C4-2B (cell line): ENCODE measurements at regions not wholly inside any gene's neighbourhood (a gene's known extent, or its start where the extent isn't known, plus 50 kb on each side); places are given as distances from the start of the nearest gene placed in this dataset.

Experiments
- CTCF ChIP-seq: fragments of 450-650 bp; conservative IDR thresholded peaks from 2 replicates; pipeline ENCODE4 v1.5.1; 2017; ENCODE audit warnings: mild to moderate bottlenecking
- ZFX ChIP-seq: fragments of 450-650 bp; IDR thresholded peaks from 2 replicates; pipeline ENCODE4 v1.6.1; 2017

DNA sequence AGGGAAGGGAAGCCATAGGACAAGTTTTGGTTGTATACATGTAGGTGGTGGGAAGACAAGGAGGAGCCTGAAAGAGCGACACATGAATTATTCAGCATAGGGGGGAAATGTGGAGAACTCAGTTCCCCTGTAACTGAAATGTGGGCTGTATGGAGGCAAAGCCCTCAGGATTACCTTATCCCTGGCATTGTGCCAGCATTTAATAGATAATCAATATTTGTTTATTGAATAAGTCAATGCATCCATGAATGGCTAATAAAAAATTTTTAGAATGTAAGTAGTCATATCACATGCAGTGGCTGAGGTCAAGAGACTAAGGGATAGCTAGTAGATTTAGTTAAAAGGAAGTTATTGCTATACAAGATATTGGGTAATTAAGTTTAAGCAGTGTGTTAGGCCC lies 232.4 kb downstream of the SNAPC1 start:
- no peak for TF ChIP-seq CTCF
- TF ChIP-seq ZFX: no peak
